Fibroblast of skin of abdomen (primary cell): ENCODE measurements at regions not wholly inside any gene's neighbourhood (a gene's known extent, or its start where the extent isn't known, plus 50 kb on each side); places are given as distances from the start of the nearest gene placed in this dataset.

Source experiments
- DNase-seq: peaks from one replicate; pipeline ENCODE4 v3.0.0-alpha.2; 2013

- DNase-seq, result no peak
These were observed 176.0 kb downstream of the ZNF365 start for GRCh38 chr10:62550173-62550572.

- DNase-seq, result peak; percentile 88
These were observed 180.5 kb downstream of the ZNF365 start for GRCh38 chr10:62554632-62555199.

GRCh38 chr10:62559481-62560200, 185.5 kb downstream of the ZNF365 start:
- DNase-seq, result peak; percentile 81

DNA sequence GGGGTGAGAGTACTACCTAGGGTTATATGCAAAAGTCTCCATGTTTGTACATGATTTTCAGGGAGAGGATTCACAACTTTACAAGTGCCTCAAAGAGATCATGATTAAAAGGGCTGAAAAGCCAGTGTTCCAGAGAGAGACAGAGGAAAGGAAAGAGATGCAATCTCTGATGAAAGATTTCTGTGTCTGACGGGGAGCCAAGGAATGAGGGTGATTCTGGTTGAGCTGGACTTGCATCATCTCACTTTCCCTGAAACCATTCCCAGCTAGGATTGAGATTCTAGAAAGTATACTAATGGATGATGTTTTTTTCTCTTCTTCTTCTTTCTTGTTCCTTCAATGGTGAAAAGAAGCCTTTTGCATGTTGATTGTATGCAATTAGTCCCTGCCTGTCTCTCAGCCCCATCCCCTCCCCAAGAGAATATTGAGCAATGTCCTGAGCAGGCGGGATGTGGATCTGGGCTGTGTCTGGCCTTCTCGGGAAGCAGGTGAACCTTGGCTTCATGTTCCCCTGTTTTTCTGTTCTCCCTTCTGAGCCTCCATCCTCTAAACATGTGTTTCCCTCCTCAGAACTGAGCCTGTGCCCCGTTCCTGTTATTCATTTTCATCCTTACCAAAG, 186.1 kb downstream of the ZNF365 start:
- peak; percentile 93 for DNase-seq

GRCh38 chr10:62561151-62561550, 187.0 kb downstream of the ZNF365 start:
- peak; percentile 35 for DNase-seq

GRCh38 chr10:62562101-62562500, 187.9 kb downstream of the ZNF365 start:
- DNase-seq, result no peak

GRCh38 chr10:62562795-62563194, 188.6 kb downstream of the ZNF365 start:
- no peak for DNase-seq

- no peak for DNase-seq
These were observed 199.8 kb downstream of the ZNF365 start for GRCh38 chr10:62573929-62574328.

GRCh38 chr10:62577076-62577475, 202.9 kb downstream of the ZNF365 start:
- DNase-seq, result no peak

GRCh38 chr10:62577666-62578291, 203.6 kb downstream of the ZNF365 start:
- peak; percentile 99 for DNase-seq

GRCh38 chr10:62578301-62578700, 204.1 kb downstream of the ZNF365 start:
- DNase-seq, result peak; percentile 78

DNA sequence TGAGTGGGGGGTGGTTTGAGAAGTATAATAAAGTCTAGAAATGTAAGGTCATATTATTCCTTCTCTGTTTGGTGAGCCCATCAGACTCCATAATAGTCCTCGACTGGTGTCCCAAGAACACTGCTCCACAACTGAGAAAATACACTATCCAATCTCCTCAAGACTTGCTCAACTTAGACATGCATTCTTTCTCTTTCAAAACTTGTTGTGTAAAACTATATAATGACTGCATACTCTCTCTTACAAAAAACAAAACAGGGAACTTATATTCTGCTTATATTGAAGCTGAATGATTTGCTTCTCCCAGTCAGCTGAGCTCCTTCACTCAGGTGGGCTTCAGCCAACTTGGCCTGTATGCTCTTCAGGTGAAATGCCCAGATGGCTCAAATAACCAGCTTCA, 204.7 kb downstream of the ZNF365 start:
- DNase-seq, result no peak

DNA sequence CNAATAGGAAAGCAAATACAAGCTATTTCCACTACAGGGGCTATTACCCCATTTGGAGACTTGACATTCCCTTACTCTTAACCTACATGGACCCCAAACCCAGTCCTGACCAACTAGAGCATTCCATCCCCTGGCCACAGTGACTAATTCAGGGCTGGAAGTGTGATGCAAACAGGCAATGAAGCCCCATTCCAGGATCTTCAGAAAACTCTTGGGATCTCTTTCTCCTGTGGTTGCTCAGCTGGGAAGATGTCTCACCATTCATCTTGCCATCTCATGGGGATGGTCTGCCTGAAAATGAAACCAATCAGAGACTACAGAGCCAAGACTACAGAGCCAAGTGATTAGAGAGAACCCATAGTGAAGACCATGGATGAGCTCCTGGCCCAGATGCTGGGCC, 206.2 kb downstream of the ZNF365 start:
- DNase-seq, result peak; percentile 82

DNA sequence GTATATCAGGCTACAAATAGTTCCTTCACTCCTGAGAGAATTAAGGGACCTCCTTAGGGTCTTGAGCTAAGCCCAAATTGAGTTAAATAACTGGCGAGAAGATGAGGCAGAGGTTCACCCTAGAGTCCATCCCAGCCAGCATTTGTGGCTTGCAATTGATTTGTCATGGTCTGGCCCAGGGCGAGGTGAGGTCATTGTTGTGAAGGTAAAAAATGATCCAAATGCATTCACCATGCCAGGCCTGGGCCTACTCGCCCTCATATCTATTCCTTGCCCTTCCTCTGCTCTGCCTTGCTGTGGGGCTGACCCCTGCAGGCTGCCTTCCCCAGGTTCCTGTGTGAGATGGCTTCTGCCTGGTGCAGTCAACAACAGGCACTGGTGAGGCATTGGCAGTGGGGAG, 207.2 kb downstream of the ZNF365 start:
- DNase-seq, result no peak

DNA sequence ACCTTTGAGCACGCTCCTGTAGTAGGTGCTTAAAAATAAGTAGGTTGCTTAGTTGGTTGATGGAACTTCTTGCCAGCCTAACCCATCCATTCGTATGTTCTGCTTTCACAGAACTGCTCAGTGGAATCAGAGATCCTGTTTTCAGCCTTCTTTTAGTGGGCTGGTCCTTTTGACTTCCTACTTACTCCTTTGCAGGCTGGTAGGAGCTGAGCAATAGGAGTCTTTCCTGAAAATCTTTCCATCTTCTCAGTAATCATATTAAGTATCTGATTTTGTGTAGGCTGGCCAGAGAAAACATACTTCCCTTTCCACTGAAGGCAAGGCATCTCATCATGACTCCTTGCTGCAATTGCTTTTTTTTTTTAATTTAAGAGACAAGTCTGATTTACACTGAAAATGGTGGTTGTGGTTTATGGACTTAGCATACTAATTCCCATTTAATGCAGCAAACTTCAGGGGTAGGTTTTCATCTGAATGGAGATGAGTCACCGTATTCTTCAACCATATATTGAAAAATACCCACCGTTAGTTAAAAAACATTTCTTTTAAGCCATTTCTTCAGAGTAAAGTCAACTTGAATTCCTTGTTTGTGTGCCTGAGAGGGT, 208.0 kb downstream of the ZNF365 start:
- DNase-seq, result peak; percentile 96

DNA sequence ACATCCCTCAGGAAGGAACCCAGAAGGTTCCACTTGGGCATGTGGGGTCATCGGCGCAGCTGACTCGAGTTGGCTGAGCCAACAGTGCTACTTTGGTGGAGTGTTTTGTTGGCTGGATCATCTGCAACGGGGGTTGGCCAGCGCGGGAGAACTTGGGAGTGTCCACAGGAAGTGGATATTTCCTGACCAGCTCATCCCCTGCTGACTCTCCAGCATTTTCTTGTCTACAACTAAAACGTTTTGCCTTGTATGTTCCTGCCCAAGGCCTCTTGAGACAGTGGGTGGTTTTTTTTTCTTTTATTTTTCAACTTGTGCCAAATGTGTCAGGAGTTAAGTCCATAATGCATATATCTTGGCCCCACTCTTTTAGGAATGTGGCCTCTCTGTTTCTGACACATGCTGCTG, 208.6 kb downstream of the ZNF365 start:
- DNase-seq, result peak; percentile 100

DNA sequence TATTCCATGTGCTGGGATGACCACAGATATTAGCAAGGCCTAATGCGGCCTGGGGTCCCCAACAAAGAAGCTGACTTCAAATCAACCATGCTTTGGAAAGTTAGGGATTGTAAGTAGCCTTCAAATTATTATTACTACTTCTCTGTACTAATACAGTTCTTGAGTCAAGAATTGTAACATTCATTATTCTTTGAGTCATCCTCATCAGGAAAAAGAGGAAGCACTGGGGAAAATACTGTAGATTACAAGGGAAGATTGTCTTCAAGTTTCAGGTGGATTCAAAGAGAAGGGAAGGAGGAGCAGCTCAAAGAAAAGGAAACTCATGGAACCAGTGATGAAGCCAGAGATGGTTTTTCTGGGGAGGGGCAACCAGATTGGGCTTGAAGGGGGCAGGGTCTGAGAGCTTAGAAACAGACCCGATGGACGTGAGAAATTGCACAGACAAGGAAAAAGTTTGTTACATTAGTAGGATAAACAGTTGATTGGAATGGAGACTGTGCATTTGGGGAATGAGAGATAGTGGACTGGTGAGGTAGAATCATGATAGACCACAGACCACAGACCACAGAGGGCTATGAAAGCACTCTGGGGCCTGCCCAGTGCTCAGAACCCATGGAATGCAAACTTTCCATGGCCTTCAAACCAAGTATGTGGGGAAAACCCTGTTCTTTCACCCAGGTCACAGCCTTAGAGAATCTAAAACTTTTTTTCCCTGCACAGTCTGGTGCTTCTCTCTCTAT, 209.9 kb downstream of the ZNF365 start:
- DNase-seq, result peak; percentile 99

GRCh38 chr10:62584731-62585130, 210.6 kb downstream of the ZNF365 start:
- peak; percentile 28 for DNase-seq

GRCh38 chr10:62585211-62585775, 211.1 kb downstream of the ZNF365 start:
- no peak for DNase-seq

DNA sequence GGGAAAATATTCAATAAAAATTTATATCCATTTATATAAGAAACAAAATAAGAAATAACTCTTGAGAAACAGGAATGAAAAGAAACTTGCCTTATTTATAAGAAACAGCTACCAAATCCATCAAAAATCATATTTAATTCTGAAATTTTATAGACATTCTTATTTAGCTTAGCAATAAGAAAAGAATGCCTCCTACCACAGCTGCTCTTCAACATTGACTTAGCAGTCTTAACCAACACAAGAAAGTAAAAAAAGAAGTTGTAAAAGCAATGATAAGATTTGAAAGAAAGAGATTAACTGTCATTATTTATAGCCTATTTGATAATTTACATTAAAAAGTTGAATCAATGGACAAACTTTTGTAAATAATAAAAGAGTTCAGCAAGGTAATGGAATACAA, 212.8 kb downstream of the ZNF365 start:
- peak; percentile 51 for DNase-seq

GRCh38 chr10:62588116-62588515, 213.9 kb downstream of the ZNF365 start:
- DNase-seq, result no peak

GRCh38 chr10:62589689-62590088, 214.8 kb upstream of the ADO start:
- DNase-seq, result peak; percentile 27
